ENCODE measurements at regions not wholly inside any gene's neighbourhood (a gene's known extent, or its start where the extent isn't known, plus 50 kb on each side); places are given as distances from the start of the nearest gene placed in this dataset.

- peaks cover 21% of the 10 kb centered on the region for H3K9me3 ChIP-seq (ENCODE audit: low read depth)
- no peak overlapping the region for H2AFZ ChIP-seq (replicated peaks)
- no peak overlapping the region for H3K27ac ChIP-seq
- H3K4me3 ChIP-seq = no peak overlapping the region
- Mint-ChIP-seq H3K4me3 (no peak overlapping the region), H3K36me3 (peaks cover 1% of the 10 kb centered on the region), H3K27ac (no peak overlapping the region), H3K4me1 (no peaks in the 10 kb centered on the region), H3K9me3 (peaks cover 14% of the 10 kb centered on the region), H3K27me3 (ENCODE audit: insufficient read depth, low read depth) (no peaks in the 10 kb centered on the region)
- no peak for DNase-seq (ENCODE audit: low spot score)
- no peaks in the 10 kb centered on the region for H3K27me3 ChIP-seq
- no peaks in the 10 kb centered on the region for H4K20me1 ChIP-seq (ENCODE audit: low read depth)
- no peak overlapping the region for H3K4me2 ChIP-seq
- no peaks in the 10 kb centered on the region for H3K4me1 ChIP-seq
- H3F3A ChIP-seq (ENCODE audit: low read depth) = no peaks in the 10 kb centered on the region
- H3K79me2 ChIP-seq (ENCODE audit: low read depth) = no peaks in the 10 kb centered on the region
- H3K9ac ChIP-seq = no peak overlapping the region
- TF ChIP-seq EZH2phosphoT487 (IDR thresholded peaks at IDR 0.05) = no peak
- no peak for TF ChIP-seq CTCF (IDR thresholded peaks at IDR 0.05)
- TF ChIP-seq EZH2 (IDR thresholded peaks at IDR 0.05) = no peak
- no peaks in the 10 kb centered on the region for H3K36me3 ChIP-seq
These were observed 142.3 kb upstream of the CARMIL1 start for GRCh38 chr6:25136854-25137253.

- Histone ChIP-seq H3K9ac (no peak overlapping the region), H3K79me2 (ENCODE audit: low read depth) (no peaks in the 10 kb centered on the region), H3K4me2 (no peak overlapping the region)
These were observed 141.7 kb upstream of the CARMIL1 start for GRCh38 chr6:25137480-25137879.

GRCh38 chr6:25137916-25138232 lies 141.3 kb upstream of the CARMIL1 start:
- H3K9me3 ChIP-seq (ENCODE audit: low read depth) = peaks cover 15% of the 10 kb centered on the region
- Mint-ChIP-seq H3K27me3 (ENCODE audit: insufficient read depth, low read depth) (no peaks in the 10 kb centered on the region), H3K9me3 (peaks cover 12% of the 10 kb centered on the region), H3K27ac (no peak overlapping the region), H3K4me3 (no peak overlapping the region), H3K36me3 (peaks cover 1% of the 10 kb centered on the region), H3K4me1 (no peaks in the 10 kb centered on the region)
- H2AFZ ChIP-seq (replicated peaks) = no peak overlapping the region
- no peak for DNase-seq (ENCODE audit: low spot score)
- no peaks in the 10 kb centered on the region for H3K36me3 ChIP-seq
- no peaks in the 10 kb centered on the region for H3K4me1 ChIP-seq
- H3K79me2 ChIP-seq (ENCODE audit: low read depth) = no peaks in the 10 kb centered on the region
- H3K4me3 ChIP-seq = no peak overlapping the region
- no peaks in the 10 kb centered on the region for H4K20me1 ChIP-seq (ENCODE audit: low read depth)
- H3K4me2 ChIP-seq = no peak overlapping the region
- no peaks in the 10 kb centered on the region for H3F3A ChIP-seq (ENCODE audit: low read depth)
- no peak overlapping the region for H3K9ac ChIP-seq
- H3K27ac ChIP-seq = no peak overlapping the region
- TF ChIP-seq EZH2 (IDR thresholded peaks at IDR 0.05) (no peak), CTCF (IDR thresholded peaks at IDR 0.05) (no peak), EZH2phosphoT487 (IDR thresholded peaks at IDR 0.05) (no peak)
- H3K27me3 ChIP-seq = no peaks in the 10 kb centered on the region

More at GRCh38 chr6:25137480-25137879, 141.7 kb upstream of the CARMIL1 start:
- Histone ChIP-seq H2AFZ (replicated peaks) (no peak overlapping the region), H3K27ac (no peak overlapping the region), H3K4me3 (no peak overlapping the region), H3K27me3 (no peaks in the 10 kb centered on the region), H3K4me1 (no peaks in the 10 kb centered on the region), H3K36me3 (no peaks in the 10 kb centered on the region), H3F3A (ENCODE audit: low read depth) (no peaks in the 10 kb centered on the region), H3K9me3 (ENCODE audit: low read depth) (peaks cover 19% of the 10 kb centered on the region), H4K20me1 (ENCODE audit: low read depth) (no peaks in the 10 kb centered on the region)
- H3K36me3 Mint-ChIP-seq = peaks cover 1% of the 10 kb centered on the region
- TF ChIP-seq CTCF (IDR thresholded peaks at IDR 0.05) (no peak), EZH2phosphoT487 (IDR thresholded peaks at IDR 0.05) (no peak), EZH2 (IDR thresholded peaks at IDR 0.05) (no peak)
- H3K4me1 Mint-ChIP-seq = no peaks in the 10 kb centered on the region
- H3K27ac Mint-ChIP-seq = no peak overlapping the region
- H3K4me3 Mint-ChIP-seq = no peak overlapping the region
- peaks cover 14% of the 10 kb centered on the region for H3K9me3 Mint-ChIP-seq
- no peaks in the 10 kb centered on the region for H3K27me3 Mint-ChIP-seq (ENCODE audit: insufficient read depth, low read depth)
- DNase-seq (ENCODE audit: low spot score) = no peak

Measured in neural progenitor cell (in vitro differentiated cells).